A549 (cell line): ENCODE measurements at regions not wholly inside any gene's neighbourhood (a gene's known extent, or its start where the extent isn't known, plus 50 kb on each side); places are given as distances from the start of the nearest gene placed in this dataset.

Experiments
- ATAC-seq, 2 experiments: fragments of 200-7000 bp in 1 of 2; fragments of >200 bp in 1 of 2; cut with Nextera tagmentation in 1 of 2; cut with Tn5 transposase in 1 of 2; 3 replicates each; pipeline versions ENCODE4 v1.8.0 to v1.9.1; 2018 to 2020; ENCODE audit warnings: mild to moderate bottlenecking in 1 of 2, moderate library complexity in 1 of 2
- CTCF ChIA-PET: fragments of 300-600 bp; sonication (Branson Sonifier 250); formaldehyde crosslinking; extraction: SDS; loops from one replicate; lab custom pipeline; 2021; ENCODE audit warnings: antibody characterized with exemption, inconsistent platforms; lab: Yijun Ruan, JAX
- POLR2A ChIA-PET: fragments of 350-600 bp; formaldehyde crosslinking; extraction: SDS; loops from one replicate; lab custom pipeline; 2021; ENCODE audit warnings: antibody characterized with exemption, inconsistent platforms; lab: Yijun Ruan, JAX
- DNase-seq, 2 experiments: peaks; one replicate each; pipeline versions ENCODE4 v3.0.0 to v3.0.0-alpha.2; 2011 to 2016; ENCODE audit warnings: low read depth in 1 of 2, low spot score in 1 of 2
- FAIRE-seq: peaks from 2 replicates; lab custom pipeline; 2011; peaks lifted over from hg19 to GRCh38; lab: Jason Lieb, UNC
- H3K27ac ChIP-seq, 2 experiments: fragments of >200 bp; sonication (Bioruptor Twin); formaldehyde crosslinking; 3 replicates each; pipeline ENCODE4 v1.5.1; 2016 to 2017
- H3K4me1 ChIP-seq: fragments of >200 bp; sonication (Bioruptor Twin); formaldehyde crosslinking; 3 replicates; pipeline ENCODE4 v1.6.1; 2016
- H3K4me2 ChIP-seq: fragments of >200 bp; sonication (Bioruptor Twin); formaldehyde crosslinking; 3 replicates; pipeline ENCODE4 v1.6.1; 2016
- H3K4me3 ChIP-seq: fragments of >200 bp; sonication (Bioruptor Twin); formaldehyde crosslinking; 3 replicates; pipeline ENCODE4 v1.5.1; 2016
- H3K9me3 ChIP-seq: fragments of >200 bp; sonication (Bioruptor Twin); formaldehyde crosslinking; 3 replicates; pipeline ENCODE4 v1.6.1; 2016
- BHLHE40 ChIP-seq: IDR thresholded peaks from 2 replicates; pipeline ENCODE4 v1.6.1; 2012; ENCODE audit warnings: low read depth, low read length, inconsistent platforms
- CBX8 ChIP-seq: fragments of 200-600 bp; sonication (generic); IDR thresholded peaks from 2 replicates; pipeline ENCODE4 v1.6.1; 2016
- CEBPB ChIP-seq, 2 experiments: fragments of >200 bp in 1 of 2; sonication (Bioruptor Twin) in 1 of 2; formaldehyde crosslinking in 1 of 2; IDR thresholded peaks; 2 replicates each; pipeline ENCODE4 v1.6.1; 2012 to 2016
- CHD4 ChIP-seq: fragments of 200-600 bp; sonication (generic); IDR thresholded peaks from 2 replicates; pipeline ENCODE4 v1.6.1; 2016; ENCODE audit warnings: antibody characterized with exemption, mild to moderate bottlenecking, borderline replicate concordance
- EHF ChIP-seq: fragments of 250-450 bp; sonication (Bioruptor Pico); IDR thresholded peaks from 2 replicates; pipeline ENCODE4 v1.5.0; 2020; ENCODE audit warnings: mild to moderate bottlenecking
- EP300 ChIP-seq, 2 experiments: fragments of >200 bp; sonication (Bioruptor Twin); formaldehyde crosslinking; IDR thresholded peaks; 2 replicates in 1 of 2; 3 replicates in 1 of 2; pipeline ENCODE4 v1.6.1; 2016 to 2017
- ESRRA ChIP-seq: fragments of 150-350 bp; IDR thresholded peaks from 2 replicates; pipeline ENCODE4 v1.6.1; 2014; ENCODE audit warnings: mild to moderate bottlenecking, low read length, borderline replicate concordance
- FOSB ChIP-seq: fragments of 250-450 bp; sonication (Bioruptor Pico); IDR thresholded peaks from 2 replicates; pipeline ENCODE4 v1.5.0; 2020; ENCODE audit warnings: mild to moderate bottlenecking, moderate library complexity
- GATA3 ChIP-seq: IDR thresholded peaks from 2 replicates; pipeline ENCODE4 v1.6.1; 2012; ENCODE audit warnings: borderline replicate concordance
- HOXB13 ChIP-seq: fragments of 250-450 bp; sonication (Bioruptor Pico); IDR thresholded peaks from 2 replicates; pipeline ENCODE4 v1.5.0; 2020; ENCODE audit warnings: low read depth, mild to moderate bottlenecking, moderate library complexity
- HOXB5 ChIP-seq: fragments of 250-450 bp; sonication (Bioruptor Pico); IDR thresholded peaks from 2 replicates; pipeline ENCODE4 v1.5.0; 2020; ENCODE audit warnings: mild to moderate bottlenecking, moderate library complexity
- JUN ChIP-seq, 2 experiments: fragments of >200 bp; sonication (Bioruptor Twin); formaldehyde crosslinking; IDR thresholded peaks; 2 replicates in 1 of 2; 3 replicates in 1 of 2; pipeline ENCODE4 v1.6.1; 2016 to 2017
- KDM5A ChIP-seq: fragments of 200-600 bp; sonication (generic); IDR thresholded peaks from 2 replicates; pipeline ENCODE4 v1.6.1; 2016; ENCODE audit warnings: antibody characterized with exemption, mild to moderate bottlenecking
- MAX ChIP-seq: IDR thresholded peaks from 2 replicates; pipeline ENCODE4 v1.6.1; 2012
- MAZ ChIP-seq: fragments of 150-350 bp; IDR thresholded peaks from 2 replicates; pipeline ENCODE4 v1.6.1; 2014; ENCODE audit warnings: antibody characterized with exemption, low read depth, low read length, borderline replicate concordance
- NFE2L2 ChIP-seq: fragments of 150-350 bp; conservative IDR thresholded peaks from 2 replicates; pipeline ENCODE4 v1.6.1; 2014; ENCODE audit warnings: low read length
- NPAS2 ChIP-seq: fragments of 250-450 bp; sonication (Bioruptor Pico); IDR thresholded peaks from 2 replicates; pipeline ENCODE4 v1.8.0; 2022; ENCODE audit warnings: mild to moderate bottlenecking, moderate library complexity, borderline replicate concordance
- PHF8 ChIP-seq: fragments of 200-600 bp; sonication (generic); IDR thresholded peaks from 2 replicates; pipeline ENCODE4 v1.6.1; 2016; ENCODE audit warnings: low read depth, mild to moderate bottlenecking, antibody characterized with exemption, moderate library complexity, borderline replicate concordance
- RFX5 ChIP-seq: fragments of 450-650 bp; IDR thresholded peaks from 2 replicates; pipeline ENCODE4 v1.7.1; 2014; ENCODE audit warnings: antibody characterized with exemption, mild to moderate bottlenecking, moderate library complexity
- SMC3 ChIP-seq: fragments of >200 bp; sonication (Bioruptor Twin); formaldehyde crosslinking; IDR thresholded peaks from 3 replicates; pipeline ENCODE4 v1.6.1; 2018; ENCODE audit warnings: inconsistent platforms
- SREBF2 ChIP-seq: fragments of 450-650 bp; IDR thresholded peaks from 2 replicates; pipeline ENCODE4 v1.6.1; 2014; ENCODE audit warnings: mild to moderate bottlenecking, moderate library complexity
- ZC3H11A ChIP-seq: fragments of 450-650 bp; IDR thresholded peaks from 2 replicates; pipeline ENCODE4 v1.6.1; 2014; ENCODE audit warnings: antibody characterized with exemption, mild to moderate bottlenecking
- ZFP36 ChIP-seq: fragments of 450-650 bp; IDR thresholded peaks from 2 replicates; pipeline ENCODE4 v1.6.1; 2014; ENCODE audit warnings: borderline replicate concordance; ENCODE audit not compliant: partially characterized antibody
- ZNF302 ChIP-seq: fragments of 250-450 bp; sonication (Bioruptor Pico); IDR thresholded peaks from 2 replicates; pipeline ENCODE4 v1.9.0; 2021; ENCODE audit warnings: inconsistent platforms, mild to moderate bottlenecking, moderate library complexity
- WGBS: methylation state at CpG from one replicate; pipeline ENCODE4 v1.1.6; 2017; ENCODE audit errors: missing lambda C conversion rate; 5-methylcytosine and 5-hydroxymethylcytosine counted together
- TF ChIP-seq, protein P1 (sequence below): fragments of 150-350 bp; IDR thresholded peaks from 2 replicates; pipeline ENCODE4 v1.6.1; 2014; ENCODE audit warnings: low read depth, mild to moderate bottlenecking, low read length
- TF ChIP-seq, protein P2 (sequence below): IDR thresholded peaks from 2 replicates; pipeline ENCODE4 v1.6.1; 2012; ENCODE audit warnings: low read depth, borderline replicate concordance
- TF ChIP-seq, protein P3 (sequence below): fragments of 250-450 bp; sonication (Bioruptor Pico); IDR thresholded peaks from 2 replicates; pipeline ENCODE4 v1.5.0; 2021; ENCODE audit warnings: mild to moderate bottlenecking, moderate library complexity, borderline replicate concordance
- TF ChIP-seq, protein P4 (sequence below): fragments of 450-650 bp; IDR thresholded peaks from 2 replicates; pipeline ENCODE4 v1.6.1; 2014; ENCODE audit warnings: antibody characterized with exemption

DNA sequence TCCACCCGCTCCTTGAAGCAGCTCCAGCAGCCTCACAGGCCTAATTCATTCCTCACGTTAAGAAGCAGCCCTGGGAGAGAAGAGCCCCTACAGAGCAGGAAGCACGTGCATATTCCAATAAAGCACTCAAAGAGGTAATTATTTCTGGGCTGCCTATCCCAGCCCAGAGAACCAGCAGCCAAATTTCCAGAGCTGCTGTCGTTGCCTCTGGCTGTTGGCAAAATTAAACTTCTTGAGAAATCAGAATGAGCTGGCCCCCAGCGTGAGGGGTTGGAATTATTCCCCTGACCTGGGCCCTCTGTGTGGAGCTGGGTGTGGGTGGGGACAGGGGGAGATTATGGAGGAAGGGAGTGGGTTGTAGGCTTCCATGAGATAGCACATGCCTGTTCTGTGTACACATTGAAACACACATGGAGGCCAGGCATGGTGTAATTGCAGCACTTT is 86.8 kb upstream of the HSPA9 start (continued):
- no peak for TF ChIP-seq CEBPB (IDR thresholded peaks at IDR 0.05)
- TF ChIP-seq JUN (IDR thresholded peaks at IDR 0.05), result no peak
- TF ChIP-seq CHD4, result no peak
- TF ChIP-seq RFX5, result no peak
- TF ChIP-seq ZFP36, result no peak
- no peak for TF ChIP-seq HOXB5 (CRISPR knock-in tag)
- no peak for TF ChIP-seq MAZ
- TF ChIP-seq MAX, result no peak
- no peak for TF ChIP-seq ESRRA
- TF ChIP-seq PHF8, result no peak

- TF ChIP-seq NPAS2 (CRISPR knock-in tag) (no peak), GATA3 (no peak), EHF (CRISPR knock-in tag) (no peak), EP300 (IDR thresholded peaks at IDR 0.05) (no peak), RFX5 (no peak)
- TF ChIP-seq, all 56 proteins: peak for 0
- DNase-seq, result no peak
- Histone ChIP-seq H3K4me3 (no peak overlapping the region), H3K4me1 (no peaks in the 10 kb centered on the region), H3K4me2 (no peak overlapping the region), H3K27ac (no peak overlapping the region), H3K9me3 (no peaks in the 10 kb centered on the region)
- FAIRE-seq, result no peak
- 89% methylated on average over 19 of the region's 19 CpGs for WGBS
- CTCF ChIA-PET, result interaction anchor here (0.6 to 1.7 kb wide), 2 partner anchors 19 to 605 kb away, joined by 3 to 5 read pairs; no protein-coding TSS in a partner anchor
- ATAC-seq, result no peak
- POLR2A ChIA-PET, result no interaction called here
These were observed 86.2 kb upstream of the HSPA9 start for GRCh38 chr5:138661291-138661960.

DNA sequence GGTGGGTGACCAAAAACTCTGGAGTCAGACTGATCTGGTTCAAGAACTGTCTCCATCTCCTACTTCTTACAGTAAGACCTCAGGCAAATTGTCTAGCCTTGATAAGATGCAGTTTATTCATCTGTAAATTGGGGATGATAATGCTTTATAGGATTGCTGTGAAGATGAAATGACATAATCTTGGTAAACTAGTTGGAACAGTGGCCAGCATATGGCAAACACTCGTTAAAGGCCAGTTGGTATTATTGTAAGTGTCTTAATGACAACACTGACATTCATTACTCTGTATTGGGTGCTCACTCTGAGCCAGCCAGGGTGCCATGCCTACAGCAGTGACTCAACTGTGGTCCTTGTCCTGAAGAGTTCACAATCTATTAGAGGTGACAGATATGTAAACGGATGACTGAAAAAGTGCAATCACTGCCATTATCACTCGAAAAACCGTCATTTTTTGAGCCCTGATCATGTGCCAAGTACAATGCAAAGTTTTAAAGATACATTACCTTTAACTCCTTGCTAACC is 84.9 kb upstream of the HSPA9 start:
- WGBS, result 23% methylated on average over 4 of the region's 4 CpGs
- CTCF ChIA-PET, result no interaction called here
- H3K9me3 ChIP-seq, result no peaks in the 10 kb centered on the region
- no peak for FAIRE-seq
- no peak overlapping the region for H3K27ac ChIP-seq
- H3K4me1 ChIP-seq, result no peaks in the 10 kb centered on the region
- H3K4me3 ChIP-seq, result no peak overlapping the region
- TF ChIP-seq FOSB (CRISPR knock-in tag) (no peak), GATA3 (no peak), KDM5A (no peak), ZC3H11A (no peak), HOXB13 (no peak), HOXB5 (CRISPR knock-in tag) (no peak), ZNF302 (CRISPR knock-in tag) (no peak), CEBPB (IDR thresholded peaks at IDR 0.05) (no peak), NPAS2 (CRISPR knock-in tag) (no peak), SREBF2 (no peak), SMC3 (no peak), PHF8 (no peak), NFE2L2 (no peak), BHLHE40 (no peak), CBX8 (no peak), MAX (no peak)
- TF ChIP-seq, protein P1, sequence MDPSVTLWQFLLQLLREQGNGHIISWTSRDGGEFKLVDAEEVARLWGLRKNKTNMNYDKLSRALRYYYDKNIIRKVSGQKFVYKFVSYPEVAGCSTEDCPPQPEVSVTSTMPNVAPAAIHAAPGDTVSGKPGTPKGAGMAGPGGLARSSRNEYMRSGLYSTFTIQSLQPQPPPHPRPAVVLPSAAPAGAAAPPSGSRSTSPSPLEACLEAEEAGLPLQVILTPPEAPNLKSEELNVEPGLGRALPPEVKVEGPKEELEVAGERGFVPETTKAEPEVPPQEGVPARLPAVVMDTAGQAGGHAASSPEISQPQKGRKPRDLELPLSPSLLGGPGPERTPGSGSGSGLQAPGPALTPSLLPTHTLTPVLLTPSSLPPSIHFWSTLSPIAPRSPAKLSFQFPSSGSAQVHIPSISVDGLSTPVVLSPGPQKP, result no peak
- TF ChIP-seq, protein P2, sequence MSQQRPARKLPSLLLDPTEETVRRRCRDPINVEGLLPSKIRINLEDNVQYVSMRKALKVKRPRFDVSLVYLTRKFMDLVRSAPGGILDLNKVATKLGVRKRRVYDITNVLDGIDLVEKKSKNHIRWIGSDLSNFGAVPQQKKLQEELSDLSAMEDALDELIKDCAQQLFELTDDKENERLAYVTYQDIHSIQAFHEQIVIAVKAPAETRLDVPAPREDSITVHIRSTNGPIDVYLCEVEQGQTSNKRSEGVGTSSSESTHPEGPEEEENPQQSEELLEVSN, result no peak
- TF ChIP-seq, protein P3, sequence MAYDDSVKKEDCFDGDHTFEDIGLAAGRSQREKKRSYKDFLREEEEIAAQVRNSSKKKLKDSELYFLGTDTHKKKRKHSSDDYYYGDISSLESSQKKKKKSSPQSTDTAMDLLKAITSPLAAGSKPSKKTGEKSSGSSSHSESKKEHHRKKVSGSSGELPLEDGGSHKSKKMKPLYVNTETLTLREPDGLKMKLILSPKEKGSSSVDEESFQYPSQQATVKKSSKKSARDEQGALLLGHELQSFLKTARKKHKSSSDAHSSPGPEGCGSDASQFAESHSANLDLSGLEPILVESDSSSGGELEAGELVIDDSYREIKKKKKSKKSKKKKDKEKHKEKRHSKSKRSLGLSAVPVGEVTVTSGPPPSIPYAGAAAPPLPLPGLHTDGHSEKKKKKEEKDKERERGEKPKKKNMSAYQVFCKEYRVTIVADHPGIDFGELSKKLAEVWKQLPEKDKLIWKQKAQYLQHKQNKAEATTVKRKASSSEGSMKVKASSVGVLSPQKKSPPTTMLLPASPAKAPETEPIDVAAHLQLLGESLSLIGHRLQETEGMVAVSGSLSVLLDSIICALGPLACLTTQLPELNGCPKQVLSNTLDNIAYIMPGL (CRISPR knock-in tag), result no peak
- TF ChIP-seq, protein P4, sequence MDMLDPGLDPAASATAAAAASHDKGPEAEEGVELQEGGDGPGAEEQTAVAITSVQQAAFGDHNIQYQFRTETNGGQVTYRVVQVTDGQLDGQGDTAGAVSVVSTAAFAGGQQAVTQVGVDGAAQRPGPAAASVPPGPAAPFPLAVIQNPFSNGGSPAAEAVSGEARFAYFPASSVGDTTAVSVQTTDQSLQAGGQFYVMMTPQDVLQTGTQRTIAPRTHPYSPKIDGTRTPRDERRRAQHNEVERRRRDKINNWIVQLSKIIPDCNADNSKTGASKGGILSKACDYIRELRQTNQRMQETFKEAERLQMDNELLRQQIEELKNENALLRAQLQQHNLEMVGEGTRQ, result no peak
- TF ChIP-seq, all 56 proteins: peak for 0
- ATAC-seq (no peak), DNase-seq (no peak)
- POLR2A ChIA-PET, result no interaction called here
- H3K4me2 ChIP-seq, result no peak overlapping the region
